ENCODE measurements at regions not wholly inside any gene's neighbourhood (a gene's known extent, or its start where the extent isn't known, plus 50 kb on each side); places are given as distances from the start of the nearest gene placed in this dataset.
"Not testable (repeated sequence)": the region's sequence is repeated elsewhere in the genome, so short reads cannot be mapped to it uniquely, and the experiment has no call there.

DNA sequence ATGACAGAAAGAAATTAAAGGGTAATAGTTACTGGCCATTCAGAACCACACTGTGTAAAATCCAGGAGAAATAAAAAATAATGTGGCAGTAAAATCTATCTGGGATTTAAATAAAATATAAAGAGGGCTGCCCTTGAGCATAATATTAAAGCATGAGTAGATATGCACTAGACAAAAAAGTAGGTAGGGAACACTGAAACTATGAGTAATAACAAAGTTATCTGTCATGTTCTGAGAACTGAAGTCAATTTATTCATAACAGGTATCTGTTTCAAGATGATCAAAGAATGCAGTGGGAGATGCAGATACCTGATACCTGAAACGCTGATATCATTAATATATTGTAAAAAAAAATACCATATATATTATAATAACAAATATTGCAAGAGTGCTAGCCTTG is 1672.0 kb downstream of the SLITRK5 start:
- DNase-seq (ENCODE audit: low read depth in 2 of 2) = no peak

DNA sequence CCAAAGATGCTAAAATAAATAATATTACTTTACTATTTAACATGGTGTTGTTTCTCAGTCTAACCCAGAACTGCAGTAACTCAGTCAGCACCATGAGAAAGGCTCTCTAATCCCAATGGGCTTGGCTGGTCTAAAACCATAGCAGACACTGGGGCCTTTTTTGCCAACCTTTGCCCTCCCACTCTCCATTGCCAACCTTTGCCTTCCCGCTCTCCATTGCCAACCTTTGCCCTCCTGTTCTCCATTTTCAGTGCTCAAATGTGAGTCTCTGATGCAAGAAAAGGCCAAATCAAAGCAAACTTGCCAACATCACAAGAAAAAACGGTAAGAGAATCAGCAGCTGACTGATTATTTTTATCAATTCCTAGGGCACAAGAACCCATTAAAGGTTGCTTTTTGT is 1681.2 kb downstream of the SLITRK5 start:
- DNase-seq (ENCODE audit: low read depth in 2 of 2) = no peak

DNA sequence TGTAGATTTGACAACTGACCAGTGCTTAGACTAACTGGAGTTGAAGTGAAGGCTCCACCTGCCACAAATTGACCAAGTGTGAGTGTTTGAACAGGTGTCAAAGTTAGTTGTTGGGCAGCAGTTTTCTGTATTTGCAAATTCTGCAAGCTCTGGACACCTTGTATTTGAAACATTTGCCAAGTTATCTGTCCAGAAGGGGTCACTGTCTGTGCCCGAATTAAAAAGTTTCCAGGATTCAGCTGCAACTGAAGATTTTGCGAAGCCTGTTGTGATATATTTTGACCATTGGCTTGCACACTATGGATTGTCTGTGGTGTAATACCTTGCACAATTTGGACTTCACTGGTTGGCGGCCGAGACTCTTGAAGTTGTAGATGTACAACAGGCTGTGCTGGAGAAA is 1690.7 kb downstream of the SLITRK5 start:
- no peak for DNase-seq (ENCODE audit: low read depth in 2 of 2)

DNA sequence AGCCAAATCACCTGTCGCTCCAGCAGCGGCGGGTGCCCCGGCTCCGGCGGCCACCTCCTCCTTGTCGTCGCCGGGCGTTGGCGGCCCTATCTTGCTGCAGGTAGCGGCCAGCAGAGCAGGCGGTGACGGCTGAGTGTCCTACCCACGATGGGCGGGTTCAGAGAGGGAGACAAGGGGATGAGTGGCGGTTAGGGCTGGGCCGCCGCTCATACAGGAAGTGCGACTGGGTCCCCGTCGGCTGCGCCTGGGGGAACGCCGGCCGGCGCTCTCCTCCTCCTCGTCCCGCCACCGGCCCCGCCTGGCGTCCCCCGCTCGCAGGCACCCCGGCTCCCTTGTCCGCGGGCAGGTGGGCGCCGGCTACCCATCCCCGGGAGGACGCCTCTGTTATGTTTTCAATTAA is 1692.0 kb downstream of the SLITRK5 start:
- no peak for DNase-seq (ENCODE audit: low read depth in 2 of 2)

DNA sequence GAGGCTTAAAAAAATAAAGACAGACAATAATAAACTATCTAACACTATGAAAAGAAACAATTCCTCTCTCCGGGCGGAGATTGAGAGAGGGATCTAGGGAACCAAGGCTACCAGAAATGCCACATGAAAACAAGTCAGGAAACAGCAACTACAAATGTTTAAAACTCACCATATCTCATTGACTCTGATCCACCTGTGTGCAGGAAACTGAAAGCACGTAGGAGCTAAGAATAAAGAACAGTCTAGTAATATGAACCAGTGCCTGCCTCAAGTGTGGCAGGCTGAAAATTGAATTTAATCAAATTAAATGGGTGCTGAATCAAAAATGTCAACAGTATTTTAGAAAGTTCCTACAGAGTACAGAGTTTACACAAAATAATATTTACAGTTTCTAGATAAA is 1701.0 kb downstream of the SLITRK5 start:
- DNase-seq (ENCODE audit: low read depth in 2 of 2) = no peak

DNA sequence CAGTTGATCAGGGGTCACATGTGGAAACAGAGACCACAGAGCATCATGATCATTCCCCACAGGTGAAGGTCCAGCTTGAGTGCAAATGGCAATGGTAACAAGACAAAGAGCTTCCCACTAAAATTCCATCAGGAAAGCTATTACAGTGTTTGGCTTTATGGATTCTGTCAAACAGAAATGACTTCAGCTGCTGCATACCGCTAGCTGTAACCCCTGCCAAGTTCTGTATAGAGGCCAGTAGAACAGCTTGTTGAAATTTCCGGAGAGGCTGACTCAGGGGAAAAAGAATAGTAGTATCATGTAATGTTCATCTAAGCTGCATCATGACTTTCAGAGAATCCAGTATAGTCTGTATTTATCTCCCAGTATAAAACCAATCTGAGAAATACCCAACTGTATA is 1704.7 kb downstream of the SLITRK5 start:
- DNase-seq (ENCODE audit: low read depth in 2 of 2) = no peak

DNA sequence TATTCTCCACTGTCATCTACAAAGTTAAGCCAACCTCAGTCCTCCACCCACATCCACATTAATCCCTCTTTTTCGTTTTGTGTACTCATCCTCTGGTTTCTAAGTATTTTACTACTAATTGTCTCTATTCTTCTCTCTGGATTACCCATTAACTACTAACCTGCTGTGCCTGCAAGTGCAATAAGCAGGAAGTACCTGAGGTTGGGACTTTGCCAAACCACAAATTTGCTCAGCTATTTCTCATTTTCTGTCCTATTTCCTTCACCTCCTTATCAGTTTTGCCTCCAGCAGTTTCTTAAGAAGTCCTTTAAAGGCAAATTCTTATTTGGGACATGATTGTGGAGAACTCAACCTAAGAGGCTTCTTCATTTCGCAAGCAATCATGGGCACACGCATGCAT is 1708.9 kb downstream of the SLITRK5 start:
- DNase-seq (ENCODE audit: low read depth in 2 of 2) = no peak

DNA sequence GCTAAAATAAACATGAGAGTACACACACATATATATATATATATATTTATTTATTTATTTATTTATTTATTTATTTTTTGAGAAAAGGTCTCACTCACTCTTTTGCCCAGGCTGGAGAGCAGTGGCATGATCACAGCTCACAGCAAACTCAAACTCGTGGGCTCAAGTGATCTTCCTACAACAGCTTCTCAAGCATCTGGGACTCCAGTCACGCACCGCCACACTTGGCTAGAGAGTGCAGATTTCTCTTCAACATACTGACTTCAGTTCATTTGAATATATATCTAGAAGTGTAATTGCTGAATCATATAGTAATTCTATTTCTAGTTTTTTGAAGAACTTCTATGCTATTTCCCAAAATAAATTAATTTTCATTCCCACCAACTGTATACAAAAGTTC is 1711.8 kb downstream of the SLITRK5 start:
- DNase-seq (ENCODE audit: low read depth in 2 of 2) = no peak

DNA sequence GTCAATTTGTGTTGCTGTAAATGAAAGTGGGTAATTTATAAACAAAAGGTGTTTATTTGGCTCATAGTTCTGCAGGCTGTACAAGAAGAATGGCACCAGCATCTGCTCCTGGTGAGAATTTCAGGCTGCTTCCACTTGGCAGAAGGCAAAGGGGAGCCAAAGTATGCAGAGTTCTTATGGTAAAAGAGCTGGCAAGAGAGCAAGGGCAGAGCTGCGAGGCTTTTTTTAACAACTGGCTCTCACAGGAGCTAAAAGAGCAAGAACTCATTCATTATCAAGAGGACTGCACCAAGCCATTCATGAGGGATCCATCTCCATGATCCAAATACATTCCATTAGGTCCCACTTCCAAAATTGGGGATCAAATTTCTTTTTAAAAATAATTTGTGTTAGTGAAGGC is 1712.7 kb downstream of the SLITRK5 start:
- DNase-seq (ENCODE audit: low read depth in 2 of 2) = no peak

DNA sequence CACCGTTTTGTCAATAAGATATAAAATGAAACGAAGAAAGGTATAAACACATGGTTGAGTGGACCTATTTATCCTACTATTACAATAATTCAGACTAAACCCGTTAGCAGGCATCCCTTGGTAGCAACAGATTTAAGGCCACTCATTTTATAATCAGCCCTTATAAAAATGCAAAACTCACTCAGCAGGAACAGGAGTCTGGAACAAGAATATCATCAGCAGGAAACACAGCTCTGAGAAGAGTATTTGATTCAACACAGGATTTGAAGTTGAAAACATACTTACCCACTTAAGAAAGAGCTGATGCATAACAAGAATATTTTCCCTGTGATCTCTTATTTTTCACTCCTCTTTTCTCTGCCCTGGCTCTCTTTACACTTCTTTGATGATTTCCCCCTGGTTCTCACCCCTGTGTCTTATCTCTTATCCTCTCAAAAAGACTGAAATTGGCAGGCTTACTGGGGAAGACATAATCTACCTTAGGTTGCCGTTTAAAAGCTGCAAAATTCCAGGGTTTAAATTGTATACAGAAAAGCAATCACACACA is 1722.7 kb downstream of the SLITRK5 start:
- DNase-seq (ENCODE audit: low read depth in 2 of 2) = no peak

DNA sequence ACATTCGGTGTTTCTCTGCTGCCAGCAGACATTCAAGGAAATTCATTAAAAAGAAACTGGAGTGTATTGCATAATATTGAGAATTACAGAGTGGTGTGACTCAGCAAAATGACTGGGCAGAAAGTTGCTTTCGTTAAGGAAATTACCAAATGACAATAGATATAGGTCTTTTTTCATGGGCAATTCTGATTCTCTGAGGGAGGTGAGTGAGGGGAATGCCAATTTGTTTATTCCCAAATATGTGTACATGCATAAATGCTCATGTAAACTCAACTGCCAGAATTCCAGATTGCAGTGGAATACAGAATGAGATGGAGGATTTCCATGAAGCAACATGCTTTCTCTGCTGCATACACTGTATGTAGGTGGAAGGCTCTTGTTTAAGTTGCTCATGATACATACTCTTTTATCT is 1730.1 kb downstream of the SLITRK5 start:
- no peak for DNase-seq (ENCODE audit: low read depth in 2 of 2)

DNA sequence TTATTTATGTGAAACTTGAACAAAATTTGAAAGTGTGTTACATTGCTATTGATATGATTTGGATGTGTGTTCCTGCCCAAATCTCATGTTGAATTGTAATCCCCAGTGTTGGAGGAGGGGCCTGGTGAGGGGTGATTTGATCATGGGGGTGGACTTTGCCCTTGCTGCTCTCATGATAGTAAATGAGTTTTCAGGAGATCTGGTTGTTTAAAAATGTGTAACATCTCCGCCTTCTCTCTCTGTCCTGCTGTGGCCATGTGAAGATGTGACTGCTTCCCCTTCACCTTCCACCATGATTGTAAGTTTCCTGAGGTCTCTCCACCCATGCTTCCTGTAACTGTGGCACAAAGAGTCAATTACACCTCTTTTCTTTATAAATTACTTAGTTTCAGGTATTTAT is 1731.0 kb downstream of the SLITRK5 start:
- DNase-seq (ENCODE audit: low read depth in 2 of 2) = no peak

DNA sequence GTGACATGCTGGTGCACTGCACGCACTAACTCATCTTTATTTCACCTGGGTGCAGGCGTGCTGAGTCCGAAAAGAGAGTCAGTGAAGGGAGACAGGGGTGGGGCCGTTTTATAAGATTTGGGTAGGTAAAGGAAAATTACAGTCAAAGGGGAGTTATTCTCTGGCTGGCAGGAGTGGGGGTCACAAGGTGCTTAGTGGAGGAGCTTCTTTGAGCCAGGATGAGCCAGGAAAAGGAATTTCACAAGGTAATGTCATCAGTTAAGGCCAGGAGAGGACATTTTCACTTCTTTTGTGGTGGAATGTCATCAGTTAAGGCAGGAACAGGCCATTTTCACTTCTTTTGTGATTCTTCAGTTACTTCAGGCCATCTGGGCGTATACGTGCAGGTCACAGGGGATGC is 1734.9 kb downstream of the SLITRK5 start:
- not testable (repeated sequence) for DNase-seq (ENCODE audit: low read depth in 2 of 2)

DNA sequence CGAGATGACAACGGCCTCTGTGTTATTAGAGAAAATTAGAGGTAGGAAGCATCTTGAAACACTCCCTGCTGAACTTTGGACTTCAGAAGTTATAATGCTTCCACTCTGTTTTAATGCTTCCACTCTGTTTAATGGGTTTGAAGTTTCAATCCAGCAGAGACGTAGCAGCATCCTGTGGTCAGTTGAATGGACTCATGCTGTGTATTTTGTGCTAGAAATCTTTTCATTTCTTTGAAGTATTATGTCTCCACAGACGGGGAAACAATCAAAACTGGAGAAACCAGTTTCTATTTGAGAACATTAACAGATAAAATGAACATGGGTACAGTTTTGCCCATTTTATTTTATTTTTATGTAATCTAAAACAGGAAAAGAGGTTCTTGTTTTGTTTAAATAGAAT is 1736.2 kb downstream of the SLITRK5 start:
- DNase-seq (ENCODE audit: low read depth in 2 of 2) = no peak

DNA sequence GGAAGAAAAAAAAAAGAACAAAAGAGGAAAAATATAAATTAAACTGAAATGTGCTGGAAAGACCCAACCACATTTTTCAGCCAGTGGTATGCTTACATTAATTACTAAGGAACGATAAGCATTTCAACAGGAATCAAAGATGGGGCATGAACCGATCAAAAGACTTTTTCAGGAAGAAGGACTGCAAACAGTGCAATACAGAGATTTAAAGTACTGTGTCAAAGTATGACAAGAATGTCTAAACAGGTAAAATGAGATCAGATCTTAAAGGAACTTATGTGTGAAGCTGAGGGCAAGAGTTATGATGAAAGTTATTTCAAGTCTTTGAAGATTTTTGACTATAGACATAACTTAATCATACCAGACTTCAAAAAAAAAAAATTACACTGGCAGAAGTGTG is 1761.8 kb downstream of the SLITRK5 start:
- DNase-seq (ENCODE audit: low read depth in 2 of 2) = no peak

DNA sequence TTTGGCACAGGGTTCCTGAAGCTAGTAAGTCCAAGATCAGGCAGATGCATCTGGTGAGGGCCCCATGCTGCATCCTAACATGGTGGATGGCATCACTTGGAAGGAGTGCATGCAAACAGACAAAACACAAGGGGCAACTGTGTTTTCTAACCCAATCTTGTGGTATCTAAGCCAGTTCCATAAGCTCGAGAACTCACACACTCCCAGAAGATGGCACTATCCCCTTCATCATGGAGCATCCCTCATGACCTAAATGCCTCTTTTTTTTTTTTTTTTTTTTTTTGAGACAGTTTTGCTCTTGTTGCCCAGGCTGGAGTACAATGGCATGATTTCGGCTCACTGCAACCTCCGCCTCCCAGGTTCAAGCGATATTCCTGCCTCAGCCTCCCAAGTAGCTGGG is 1763.5 kb downstream of the SLITRK5 start:
- not testable (repeated sequence) for DNase-seq (ENCODE audit: low read depth in 2 of 2)

DNA sequence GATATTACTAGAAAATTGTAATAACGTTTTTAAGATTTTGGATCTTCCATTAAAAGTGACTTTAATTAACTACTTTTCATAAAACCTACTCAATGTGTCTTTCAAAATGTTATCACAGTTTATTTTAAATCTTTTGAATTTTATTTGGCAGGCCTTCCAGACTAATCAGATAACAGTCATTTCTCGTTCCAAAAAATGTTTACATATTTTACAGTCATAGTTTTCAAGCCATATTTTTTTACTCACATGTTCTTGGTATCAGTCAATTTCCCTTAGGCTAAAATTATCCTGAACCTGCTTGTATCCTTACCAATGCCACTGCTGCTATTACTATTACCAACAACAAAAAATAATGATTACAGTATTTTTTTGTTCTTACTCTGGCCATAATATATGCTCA is 1783.5 kb downstream of the SLITRK5 start:
- DNase-seq (ENCODE audit: low read depth in 2 of 2) = no peak

DNA sequence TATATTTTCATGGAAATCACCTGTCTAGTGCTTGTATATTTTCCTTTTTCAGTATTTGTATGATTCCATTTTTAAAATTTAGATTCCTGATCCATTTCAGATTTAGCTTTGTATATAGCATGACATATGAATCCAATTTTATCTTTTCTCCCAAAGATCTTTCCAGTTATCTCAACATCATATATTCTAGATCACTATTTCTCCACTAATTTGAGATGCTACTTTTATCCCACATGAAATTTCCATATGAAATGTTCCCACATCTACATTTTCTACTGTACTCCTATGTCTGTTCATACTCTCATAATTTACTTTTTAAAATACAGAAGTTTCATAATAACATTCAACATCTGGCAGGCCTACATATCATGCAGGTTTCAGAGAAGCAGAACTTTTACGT is 1784.1 kb downstream of the SLITRK5 start:
- DNase-seq (ENCODE audit: low read depth in 2 of 2) = no peak

DNA sequence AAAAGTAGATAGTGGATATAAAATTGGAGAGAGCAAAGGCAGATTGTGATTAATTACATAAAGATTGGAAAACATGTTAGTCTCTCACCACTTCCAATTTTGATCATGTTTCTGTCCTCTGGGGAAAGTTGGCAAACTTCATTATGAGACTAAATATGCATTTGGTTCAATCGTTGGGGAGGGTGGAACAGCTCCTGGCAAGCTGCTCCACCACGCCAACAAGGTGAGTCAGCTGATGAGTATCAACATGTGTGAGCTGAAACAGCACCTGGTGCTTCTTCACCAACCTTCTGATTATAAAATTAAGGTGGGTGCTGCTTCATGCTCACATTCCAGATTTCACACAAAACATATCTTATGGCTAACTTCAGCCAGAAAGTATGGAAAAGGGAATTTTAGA is 1784.6 kb downstream of the SLITRK5 start:
- DNase-seq (ENCODE audit: low read depth in 2 of 2) = no peak

DNA sequence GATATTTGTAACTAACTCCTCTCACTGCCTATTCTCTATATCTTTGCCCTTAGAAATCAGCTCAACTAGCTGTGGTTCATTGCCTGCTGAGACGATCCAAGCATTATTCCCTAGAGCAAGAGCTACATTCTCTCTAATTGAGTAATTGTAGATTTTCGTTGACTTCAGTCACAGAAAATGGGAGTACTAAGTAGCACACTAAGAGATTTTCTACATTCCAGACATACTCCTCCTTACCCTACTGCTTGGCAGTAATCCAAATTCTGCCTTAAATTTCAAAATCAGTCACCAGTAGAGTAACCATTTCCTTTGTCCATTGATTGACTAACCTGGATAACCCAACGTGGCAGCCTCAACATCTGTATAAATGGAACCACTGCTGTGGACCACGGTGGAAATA is 1786.8 kb downstream of the SLITRK5 start:
- DNase-seq (ENCODE audit: low read depth in 2 of 2) = no peak

DNA sequence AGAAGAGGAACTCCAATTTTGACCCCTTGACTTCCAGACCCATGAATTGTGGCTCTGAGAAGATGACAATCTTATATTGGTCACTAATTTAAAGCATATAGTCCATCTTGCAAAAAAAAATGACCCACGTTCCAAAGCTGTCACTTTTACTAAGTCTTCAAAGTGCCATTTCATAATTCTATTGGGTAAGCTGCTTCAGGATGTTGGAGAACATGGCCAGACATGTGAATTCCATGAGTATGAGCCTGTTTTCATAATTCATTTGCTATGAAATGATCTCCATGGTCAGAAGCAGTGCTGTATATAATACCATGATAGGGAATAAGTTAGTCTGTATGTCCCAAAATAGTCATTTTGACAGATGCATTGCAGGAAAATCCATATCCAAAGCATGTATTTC is 1787.3 kb downstream of the SLITRK5 start:
- no peak for DNase-seq (ENCODE audit: low read depth in 2 of 2)

DNA sequence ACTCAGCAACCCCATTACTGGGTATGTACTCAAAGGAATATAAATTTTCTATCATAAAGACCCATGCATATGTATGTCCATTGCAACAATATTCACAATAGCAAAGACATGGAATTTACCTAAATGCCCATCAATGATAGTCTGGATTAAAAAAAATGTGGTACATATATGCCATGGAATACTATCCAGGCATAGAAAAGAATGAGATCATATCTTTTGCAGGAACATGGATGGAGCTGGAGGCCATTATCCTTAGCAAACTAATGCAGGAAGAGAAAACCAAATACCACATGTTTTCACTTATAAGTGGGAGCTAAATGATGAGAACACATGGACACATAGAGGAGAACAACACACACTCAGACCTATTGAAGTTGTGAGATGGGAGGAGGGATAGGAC is 1789.7 kb downstream of the SLITRK5 start:
- not testable (repeated sequence) for DNase-seq (ENCODE audit: low read depth in 2 of 2)

DNA sequence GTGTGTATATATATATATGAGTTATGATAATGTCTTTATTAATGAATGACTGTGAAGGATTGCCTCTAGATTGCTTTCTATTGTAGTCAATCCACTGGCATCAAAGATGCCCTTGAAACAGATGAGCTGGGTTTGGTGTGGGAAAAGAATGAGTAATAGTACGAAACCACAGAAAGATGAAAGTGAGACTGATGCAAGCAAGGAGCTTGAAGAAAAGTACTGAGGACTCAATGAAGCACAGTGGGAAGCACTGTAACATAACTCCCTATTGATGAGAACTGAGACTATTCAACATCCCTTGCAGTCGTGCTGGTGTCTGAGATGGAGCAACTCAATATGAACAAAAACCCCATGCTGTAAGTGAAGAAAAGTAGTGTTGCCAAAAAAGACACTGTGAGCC is 1794.2 kb downstream of the SLITRK5 start:
- no peak for DNase-seq (ENCODE audit: low read depth in 2 of 2)

DNA sequence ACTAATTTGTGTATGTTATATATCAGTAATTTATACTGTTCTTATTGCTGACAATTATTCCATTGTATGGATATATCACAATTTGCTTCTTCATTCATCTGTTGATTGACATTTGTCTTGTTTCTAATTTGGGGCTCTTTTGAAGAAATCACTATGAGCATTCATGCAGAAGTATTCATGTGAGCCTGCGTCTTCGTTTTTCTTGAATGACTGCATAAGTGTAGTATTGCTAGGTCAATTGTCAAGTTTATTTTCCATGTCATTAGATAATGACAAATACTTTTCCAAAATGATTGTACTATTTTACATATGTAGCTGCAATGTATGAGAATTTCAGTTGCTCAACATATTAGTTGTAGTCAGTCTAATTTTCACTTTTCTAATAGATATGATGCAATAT is 1796.9 kb downstream of the SLITRK5 start:
- DNase-seq (ENCODE audit: low read depth in 2 of 2) = no peak

DNA sequence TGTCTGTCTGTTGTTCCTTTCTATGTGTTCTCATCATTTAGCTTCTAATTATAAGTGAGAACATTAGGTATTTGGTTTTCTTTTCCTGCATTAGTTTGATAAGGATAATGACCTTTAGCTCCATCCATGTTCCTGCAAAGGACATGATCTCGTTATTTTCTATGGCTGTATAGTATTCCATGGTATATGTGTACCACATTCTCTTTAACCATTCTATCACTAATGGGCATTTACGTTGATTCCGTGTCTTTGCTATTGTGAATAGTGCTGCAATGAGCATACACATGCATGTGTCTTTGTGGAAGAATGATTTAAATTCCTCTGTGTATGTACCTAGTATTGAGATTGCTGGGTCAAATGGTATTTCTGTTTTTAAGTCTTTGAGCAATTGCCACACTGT is 1799.7 kb downstream of the SLITRK5 start:
- no peak for DNase-seq (ENCODE audit: low read depth in 2 of 2)
